Vagina (tissue), 2 donors: ENCODE measurements at regions not wholly inside any gene's neighbourhood (a gene's known extent, or its start where the extent isn't known, plus 50 kb on each side); places are given as distances from the start of the nearest gene placed in this dataset.

ENCODE experiments used
- DNase-seq, 2 donors: peaks; one replicate each; pipeline ENCODE4 v3.0.0-alpha.2; 2017; ENCODE audit errors: extremely low spot score in 2 of 2
- H3K27ac ChIP-seq: fragments of 200-600 bp; sonication (generic); one replicate; pipeline ENCODE4 v1.5.1; 2019
- H3K27me3 ChIP-seq: fragments of 200-600 bp; sonication (generic); one replicate; pipeline ENCODE4 v1.5.1; 2019
- H3K36me3 ChIP-seq, 2 donors: fragments of 200-600 bp; sonication (generic); one replicate each; pipeline ENCODE4 v1.5.1; 2017 to 2019
- H3K4me1 ChIP-seq: fragments of 200-600 bp; sonication (generic); one replicate; pipeline ENCODE4 v1.5.1; 2019
- H3K4me3 ChIP-seq, 2 donors: fragments of 200-600 bp; sonication (generic); 1 replicate in 1 of 2; 2 replicates in 1 of 2; pipeline ENCODE4 v1.5.1; 2016 to 2019
- H3K9me3 ChIP-seq: fragments of 200-600 bp; sonication (generic); one replicate; pipeline ENCODE4 v1.5.1; 2019
- POLR2A ChIP-seq, 2 donors: fragments of 450-650 bp; IDR thresholded peaks; one replicate each; pipeline ENCODE4 v1.6.1; 2017; ENCODE audit warnings: antibody characterized with exemption in 2 of 2, mild to moderate bottlenecking in 2 of 2, moderate library complexity in 2 of 2
- POLR2AphosphoS5 ChIP-seq, 2 donors: sonication (generic); formaldehyde crosslinking; IDR thresholded peaks; one replicate each; pipeline ENCODE4 v1.9.0; 2017; ENCODE audit warnings: antibody characterized with exemption in 2 of 2, mild to moderate bottlenecking in 2 of 2, low read depth in 1 of 2; ENCODE audit not compliant: insufficient read depth in 1 of 2
- intact Hi-C: fragments of 100-400 bp; cut with DNase I; formaldehyde crosslinking; loops from one replicate; pipeline ENCODE4 v1.15.1; 2023
- TF ChIP-seq, protein P1 (sequence below), 3 experiments: fragments of 450-650 bp in 2 of 3; fragments of 200-600 bp in 1 of 3; sonication (generic) in 1 of 3; IDR thresholded peaks; one replicate each; pipeline ENCODE4 v1.5.1; 2017 to 2019; ENCODE audit warnings: antibody characterized with exemption in 3 of 3, mild to moderate bottlenecking in 2 of 3, moderate library complexity in 2 of 3

DNA sequence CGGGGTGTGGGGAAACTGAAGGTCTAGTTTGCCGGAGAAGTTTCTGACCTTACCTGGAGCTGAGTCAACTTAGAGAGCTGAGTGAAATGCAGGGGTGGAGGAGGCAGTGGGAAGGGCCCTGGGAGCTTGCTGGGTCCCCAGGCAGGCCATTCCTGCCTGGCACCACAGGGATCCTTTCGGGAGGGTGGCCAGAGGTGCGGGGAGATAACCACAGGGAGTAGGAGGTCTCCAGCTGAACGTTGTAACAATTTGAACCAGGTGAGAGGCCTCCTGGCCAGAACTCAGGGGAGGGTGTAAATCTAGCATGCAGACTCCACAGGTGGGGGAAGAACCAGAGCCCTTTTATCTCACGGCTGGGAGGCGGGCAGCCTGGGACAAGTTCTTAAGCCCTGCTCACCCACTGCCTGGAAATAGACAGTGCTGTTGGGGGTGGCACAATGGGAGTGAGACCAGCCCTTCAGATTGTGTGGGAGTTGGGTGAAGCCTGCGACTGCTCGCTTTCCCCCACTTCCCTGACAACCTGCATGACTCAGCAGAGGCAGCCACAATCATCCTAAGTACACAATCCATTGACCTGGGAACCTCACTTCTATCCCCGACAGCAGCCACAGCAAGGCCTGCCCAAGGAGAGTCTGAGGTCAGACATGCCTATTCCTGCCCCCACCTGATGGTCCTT is 247.4 kb downstream of the ADGRA3 start:
- TF ChIP-seq, protein P1, sequence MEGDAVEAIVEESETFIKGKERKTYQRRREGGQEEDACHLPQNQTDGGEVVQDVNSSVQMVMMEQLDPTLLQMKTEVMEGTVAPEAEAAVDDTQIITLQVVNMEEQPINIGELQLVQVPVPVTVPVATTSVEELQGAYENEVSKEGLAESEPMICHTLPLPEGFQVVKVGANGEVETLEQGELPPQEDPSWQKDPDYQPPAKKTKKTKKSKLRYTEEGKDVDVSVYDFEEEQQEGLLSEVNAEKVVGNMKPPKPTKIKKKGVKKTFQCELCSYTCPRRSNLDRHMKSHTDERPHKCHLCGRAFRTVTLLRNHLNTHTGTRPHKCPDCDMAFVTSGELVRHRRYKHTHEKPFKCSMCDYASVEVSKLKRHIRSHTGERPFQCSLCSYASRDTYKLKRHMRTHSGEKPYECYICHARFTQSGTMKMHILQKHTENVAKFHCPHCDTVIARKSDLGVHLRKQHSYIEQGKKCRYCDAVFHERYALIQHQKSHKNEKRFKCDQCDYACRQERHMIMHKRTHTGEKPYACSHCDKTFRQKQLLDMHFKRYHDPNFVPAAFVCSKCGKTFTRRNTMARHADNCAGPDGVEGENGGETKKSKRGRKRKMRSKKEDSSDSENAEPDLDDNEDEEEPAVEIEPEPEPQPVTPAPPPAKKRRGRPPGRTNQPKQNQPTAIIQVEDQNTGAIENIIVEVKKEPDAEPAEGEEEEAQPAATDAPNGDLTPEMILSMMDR (IDR thresholded peaks at IDR 0.05), result no peak
- no peak for TF ChIP-seq POLR2AphosphoS5 (IDR thresholded peaks at IDR 0.05; ENCODE audit: insufficient read depth in 1 of 2, low read depth in 1 of 2)
- TF ChIP-seq POLR2A (IDR thresholded peaks at IDR 0.05), result no peak
- intact Hi-C loops, result no loop called here
- no peaks in the 10 kb centered on the region for H3K9me3 ChIP-seq

DNA sequence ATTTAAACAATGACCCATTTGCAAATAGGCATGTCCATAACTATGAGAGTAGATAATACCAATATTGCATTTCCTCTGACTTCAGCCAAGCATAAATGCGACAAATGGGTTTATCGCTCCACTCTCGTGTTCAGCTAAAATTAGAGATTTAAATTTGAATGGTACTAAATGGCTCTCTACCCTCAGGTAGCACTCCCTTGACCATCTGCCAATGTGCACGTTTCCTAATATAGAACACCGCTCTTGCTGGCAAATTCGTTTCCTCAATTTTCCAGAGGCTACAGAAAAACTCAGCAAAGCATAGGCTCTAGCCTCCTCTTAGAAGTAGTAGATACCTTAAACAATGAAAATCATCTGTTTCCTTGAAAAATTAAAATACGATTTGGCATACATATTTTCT is 251.6 kb downstream of the ADGRA3 start:
- no peaks in the 10 kb centered on the region for H3K27me3 ChIP-seq
- TF ChIP-seq POLR2AphosphoS5 (IDR thresholded peaks at IDR 0.05; ENCODE audit: insufficient read depth in 1 of 2, low read depth in 1 of 2), result no peak
- TF ChIP-seq, protein P1 (IDR thresholded peaks at IDR 0.05), result no peak
- TF ChIP-seq POLR2A (IDR thresholded peaks at IDR 0.05), result no peak
- DNase-seq, result no peak
- no peaks in the 10 kb centered on the region for H3K4me1 ChIP-seq
- no peaks in the 10 kb centered on the region for H3K9me3 ChIP-seq
- H3K4me3 ChIP-seq, result no peak overlapping the region
- intact Hi-C loops, result no loop called here
- no peaks in the 10 kb centered on the region for H3K36me3 ChIP-seq
- H3K27ac ChIP-seq, result no peak overlapping the region

More for the DNA sequence above, 247.4 kb downstream of the ADGRA3 start:
- Histone ChIP-seq H3K4me3 (no peak overlapping the region), H3K4me1 (no peaks in the 10 kb centered on the region), H3K27me3 (no peaks in the 10 kb centered on the region), H3K36me3 (no peaks in the 10 kb centered on the region), H3K27ac (no peak overlapping the region)
- DNase-seq, result no peak

DNA sequence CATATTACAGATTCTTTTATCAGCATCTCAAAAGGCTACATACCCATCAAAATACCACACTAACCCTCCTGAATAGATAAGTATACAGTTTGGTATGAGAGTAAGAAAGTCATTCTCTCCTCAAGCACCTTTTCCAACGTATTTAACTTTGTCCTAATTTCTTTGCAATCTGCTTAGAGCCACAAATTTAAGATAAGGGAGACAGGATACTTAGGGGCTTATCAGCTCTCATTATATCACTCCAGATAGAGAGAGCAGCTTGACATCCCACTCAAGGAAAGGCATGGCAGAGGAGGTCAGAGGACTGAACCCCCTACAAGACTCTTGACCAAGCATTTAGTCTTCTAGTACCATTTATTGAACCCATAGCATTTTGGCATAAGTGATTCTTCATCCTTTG is 262.4 kb downstream of the ADGRA3 start:
- no peaks in the 10 kb centered on the region for H3K27me3 ChIP-seq
- no peak overlapping the region for H3K27ac ChIP-seq
- intact Hi-C loops, result no loop called here
- H3K9me3 ChIP-seq, result no peaks in the 10 kb centered on the region
- no peaks in the 10 kb centered on the region for H3K36me3 ChIP-seq
- H3K4me3 ChIP-seq, result no peak overlapping the region
- TF ChIP-seq POLR2AphosphoS5 (IDR thresholded peaks at IDR 0.05; ENCODE audit: insufficient read depth in 1 of 2, low read depth in 1 of 2) (no peak), POLR2A (IDR thresholded peaks at IDR 0.05) (no peak)
- TF ChIP-seq, protein P1 (IDR thresholded peaks at IDR 0.05), result no peak
- DNase-seq, result no peak
- no peaks in the 10 kb centered on the region for H3K4me1 ChIP-seq

DNA sequence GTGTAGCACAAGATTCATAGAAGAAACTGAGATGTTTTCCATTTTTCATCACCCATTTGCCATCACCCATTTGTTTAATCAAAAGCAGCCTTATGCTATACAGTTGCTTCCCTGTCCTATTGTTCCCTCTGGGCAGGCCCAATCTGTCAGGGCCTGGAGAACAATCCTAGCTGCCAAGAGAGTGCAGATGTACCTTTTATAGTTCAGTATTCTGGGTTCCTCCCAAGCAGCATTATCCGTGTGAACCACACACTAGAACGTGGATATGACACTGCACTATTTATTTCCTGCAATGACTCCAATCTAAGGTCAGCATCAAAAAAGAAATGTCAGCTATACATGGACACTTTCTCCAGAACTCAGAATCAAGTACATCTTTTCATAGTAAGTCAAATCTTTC is 269.0 kb downstream of the ADGRA3 start:
- TF ChIP-seq, protein P1 (IDR thresholded peaks at IDR 0.05), result no peak
- no peak for TF ChIP-seq POLR2A (IDR thresholded peaks at IDR 0.05)
- no peak for TF ChIP-seq POLR2AphosphoS5 (IDR thresholded peaks at IDR 0.05; ENCODE audit: insufficient read depth in 1 of 2, low read depth in 1 of 2)
- Histone ChIP-seq H3K4me3 (no peak overlapping the region), H3K9me3 (no peaks in the 10 kb centered on the region), H3K27ac (no peak overlapping the region), H3K36me3 (no peaks in the 10 kb centered on the region), H3K4me1 (no peaks in the 10 kb centered on the region), H3K27me3 (no peaks in the 10 kb centered on the region)
- intact Hi-C loops, result no loop called here
- no peak for DNase-seq

DNA sequence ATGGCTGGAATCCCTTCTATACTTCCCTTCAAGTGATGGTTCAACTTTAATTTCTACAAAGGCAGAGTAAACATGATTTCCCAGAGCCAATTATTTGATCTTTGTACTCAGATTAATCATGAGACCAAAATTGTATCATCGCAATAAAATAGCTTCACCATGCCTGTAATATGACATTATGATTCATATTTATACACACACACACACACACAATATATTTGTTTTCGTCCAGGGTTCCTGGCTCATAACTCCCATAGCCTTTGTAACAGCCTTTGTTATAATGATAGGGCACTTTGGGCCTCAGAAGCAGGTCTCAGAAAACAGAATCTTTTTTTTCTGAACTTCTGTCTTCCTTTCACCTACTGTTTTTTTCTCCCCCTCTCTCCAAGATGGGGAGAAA is 270.6 kb downstream of the ADGRA3 start:
- Histone ChIP-seq H3K27ac (no peak overlapping the region), H3K27me3 (no peaks in the 10 kb centered on the region), H3K4me3 (no peak overlapping the region), H3K9me3 (no peaks in the 10 kb centered on the region), H3K36me3 (no peaks in the 10 kb centered on the region), H3K4me1 (no peaks in the 10 kb centered on the region)
- TF ChIP-seq POLR2AphosphoS5 (IDR thresholded peaks at IDR 0.05; ENCODE audit: insufficient read depth in 1 of 2, low read depth in 1 of 2), result no peak
- no peak for TF ChIP-seq POLR2A (IDR thresholded peaks at IDR 0.05)
- TF ChIP-seq, protein P1 (IDR thresholded peaks at IDR 0.05), result no peak
- intact Hi-C loops, result no loop called here
- DNase-seq, result no peak
